Ovary (tissue), 7 donors: ENCODE measurements at regions not wholly inside any gene's neighbourhood (a gene's known extent, or its start where the extent isn't known, plus 50 kb on each side); places are given as distances from the start of the nearest gene placed in this dataset.

Experiments
- DNase-seq, 5 donors: peaks; one replicate each; pipeline ENCODE4 v3.0.0-alpha.2; 2019 to 2020
- H3K27ac ChIP-seq, 2 donors: fragments of 200-600 bp; one replicate each; pipeline versions ENCODE4 v1.5.1 to v1.8.0; 2019 to 2022
- H3K27me3 ChIP-seq: fragments of 200-600 bp; one replicate; pipeline ENCODE4 v1.8.0; 2022
- H3K36me3 ChIP-seq: fragments of 200-600 bp; sonication (generic); one replicate; pipeline ENCODE4 v1.5.1; 2019
- H3K4me1 ChIP-seq: one replicate; pipeline ENCODE4 v1.8.1; 2013; ENCODE audit warnings: mild to moderate bottlenecking, moderate library complexity; ENCODE audit not compliant: insufficient read depth
- H3K4me3 ChIP-seq: fragments of 200-600 bp; sonication (generic); one replicate; pipeline ENCODE4 v1.5.1; 2017
- H3K9me3 ChIP-seq, 2 donors: fragments of 200-600 bp in 1 of 2; sonication (generic) in 1 of 2; one replicate each; pipeline versions ENCODE4 v1.5.1 to v1.8.1; 2013 to 2019; ENCODE audit warnings: mild to moderate bottlenecking in 1 of 2, moderate library complexity in 1 of 2
- EP300 ChIP-seq: sonication (generic); formaldehyde crosslinking; IDR thresholded peaks from one replicate; pipeline ENCODE4 v1.6.1; 2017; ENCODE audit warnings: antibody characterized with exemption
- POLR2A ChIP-seq: fragments of 450-650 bp; IDR thresholded peaks from one replicate; pipeline ENCODE4 v1.6.1; 2017; ENCODE audit warnings: antibody characterized with exemption, mild to moderate bottlenecking, moderate library complexity
- WGBS, 3 donors: extraction: QIAGEN DNeasy Blood & Tissue Kit in 1 of 3; methylation state at CpG; one replicate each; pipeline versions ENCODE4 v1.1.5 to v1.1.7; 2013 to 2017; 5-methylcytosine and 5-hydroxymethylcytosine counted together
- intact Hi-C, 4 donors: fragments of 100-400 bp; cut with DNase I; formaldehyde crosslinking; loops; one replicate each; pipeline versions ENCODE4 v1.11.0 to v1.15.1; 2022 to 2023
- TF ChIP-seq, protein P1 (sequence below), 3 donors: fragments of 450-650 bp in 2 of 3; fragments of 200-600 bp in 1 of 3; IDR thresholded peaks; one replicate each; pipeline versions ENCODE4 v1.5.1 to v1.8.0; 2016 to 2022; ENCODE audit warnings: antibody characterized with exemption in 3 of 3, mild to moderate bottlenecking in 1 of 3
- donor health status: DM: no; HTN: no; CAD: no; lungs with moderate emphysema.
- donor health status: DM: no; HTN: no; CAD: no.
- donor health status: Bipolar disorder and iron deficiency.
- donor health status: DM: no; HTN: no; CAD: no.
- donor health status: DM: yes; HTN: yes; CAD: no.

DNA sequence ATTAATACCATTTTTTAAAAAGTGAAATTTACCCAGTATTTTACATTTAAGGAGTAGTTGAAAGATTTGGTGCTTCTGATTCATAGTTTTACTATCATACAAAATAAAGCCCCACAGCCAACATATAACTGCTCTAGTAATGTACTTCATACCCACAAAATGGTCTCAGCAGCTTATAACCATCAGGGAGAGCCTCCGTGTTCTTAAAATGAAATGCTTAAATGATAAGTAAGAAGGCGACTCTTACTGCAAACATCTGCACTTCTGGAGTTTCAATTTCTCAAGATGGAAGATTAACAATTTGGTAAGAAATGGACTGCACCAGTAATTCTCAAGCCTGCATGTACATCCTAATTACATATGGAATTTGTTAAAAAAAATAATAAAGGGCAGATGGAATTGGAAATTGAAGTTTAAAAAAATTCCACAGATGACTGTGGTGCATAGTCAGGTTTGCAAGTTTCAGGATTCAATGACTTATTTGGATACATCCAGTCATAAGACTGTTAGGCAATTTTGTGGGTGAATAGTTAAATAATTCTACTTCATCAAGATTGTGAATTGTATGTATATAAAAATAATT, 461.0 kb downstream of the KIF20B start:
- WGBS, 3 donors, result 70 to 80% (median 79%) methylated on average over 2 of the region's 2 CpGs

GRCh38 chr10:90167174-90168064, 466.0 kb downstream of the KIF20B start:
- H3K27ac ChIP-seq, result no peak overlapping the region
- TF ChIP-seq, protein P1, sequence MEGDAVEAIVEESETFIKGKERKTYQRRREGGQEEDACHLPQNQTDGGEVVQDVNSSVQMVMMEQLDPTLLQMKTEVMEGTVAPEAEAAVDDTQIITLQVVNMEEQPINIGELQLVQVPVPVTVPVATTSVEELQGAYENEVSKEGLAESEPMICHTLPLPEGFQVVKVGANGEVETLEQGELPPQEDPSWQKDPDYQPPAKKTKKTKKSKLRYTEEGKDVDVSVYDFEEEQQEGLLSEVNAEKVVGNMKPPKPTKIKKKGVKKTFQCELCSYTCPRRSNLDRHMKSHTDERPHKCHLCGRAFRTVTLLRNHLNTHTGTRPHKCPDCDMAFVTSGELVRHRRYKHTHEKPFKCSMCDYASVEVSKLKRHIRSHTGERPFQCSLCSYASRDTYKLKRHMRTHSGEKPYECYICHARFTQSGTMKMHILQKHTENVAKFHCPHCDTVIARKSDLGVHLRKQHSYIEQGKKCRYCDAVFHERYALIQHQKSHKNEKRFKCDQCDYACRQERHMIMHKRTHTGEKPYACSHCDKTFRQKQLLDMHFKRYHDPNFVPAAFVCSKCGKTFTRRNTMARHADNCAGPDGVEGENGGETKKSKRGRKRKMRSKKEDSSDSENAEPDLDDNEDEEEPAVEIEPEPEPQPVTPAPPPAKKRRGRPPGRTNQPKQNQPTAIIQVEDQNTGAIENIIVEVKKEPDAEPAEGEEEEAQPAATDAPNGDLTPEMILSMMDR (IDR thresholded peaks at IDR 0.05), result no peak
- TF ChIP-seq POLR2A, result no peak
- TF ChIP-seq EP300, result no peak
- H3K4me3 ChIP-seq, result no peak overlapping the region
- H3K4me1 ChIP-seq, result no peaks in the 10 kb centered on the region
- no peak for DNase-seq
- H3K9me3 ChIP-seq, result no peaks in the 10 kb centered on the region
- H3K27me3 ChIP-seq, result no peaks in the 10 kb centered on the region
- 28 to 63% (median 49%) methylated on average over 1 of the region's 1 CpG for WGBS, 3 donors
- intact Hi-C loops, result no loop called here
- no peaks in the 10 kb centered on the region for H3K36me3 ChIP-seq

More for the DNA sequence above, 461.0 kb downstream of the KIF20B start:
- no peak overlapping the region for H3K27ac ChIP-seq
- no peak for TF ChIP-seq EP300
- TF ChIP-seq, protein P1 (IDR thresholded peaks at IDR 0.05), result no peak
- no peak for TF ChIP-seq POLR2A
- no peak overlapping the region for H3K4me3 ChIP-seq
- no peaks in the 10 kb centered on the region for H3K36me3 ChIP-seq
- H3K9me3 ChIP-seq, result no peaks in the 10 kb centered on the region
- H3K4me1 ChIP-seq, result no peaks in the 10 kb centered on the region
- H3K27me3 ChIP-seq, result no peaks in the 10 kb centered on the region
- intact Hi-C loops, result no loop called here
- DNase-seq, result no peak

GRCh38 chr10:90168244-90168643, 466.9 kb downstream of the KIF20B start:
- no peak overlapping the region for H3K27ac ChIP-seq
- H3K36me3 ChIP-seq, result no peaks in the 10 kb centered on the region
- no peaks in the 10 kb centered on the region for H3K4me1 ChIP-seq
- intact Hi-C loops, result no loop called here
- TF ChIP-seq EP300 (no peak), POLR2A (no peak)
- TF ChIP-seq, protein P1 (IDR thresholded peaks at IDR 0.05), result no peak
- WGBS, 3 donors, result 84 to 93% (median 92%) methylated on average over 7 of the region's 7 CpGs
- DNase-seq, result no peak
- no peak overlapping the region for H3K4me3 ChIP-seq
- no peaks in the 10 kb centered on the region for H3K27me3 ChIP-seq
- H3K9me3 ChIP-seq, result no peaks in the 10 kb centered on the region

GRCh38 chr10:90171014-90171722, 469.8 kb downstream of the KIF20B start:
- 48 to 67% (median 53%) methylated on average over 2 of the region's 2 CpGs for WGBS, 3 donors
- TF ChIP-seq EP300, result no peak
- TF ChIP-seq, protein P1 (IDR thresholded peaks at IDR 0.05), result no peak
- Histone ChIP-seq H3K27ac (no peak overlapping the region), H3K9me3 (no peaks in the 10 kb centered on the region), H3K4me1 (no peaks in the 10 kb centered on the region), H3K36me3 (no peaks in the 10 kb centered on the region), H3K27me3 (no peaks in the 10 kb centered on the region), H3K4me3 (no peak overlapping the region)
- DNase-seq, result no peak
- intact Hi-C loops, result no loop called here
